Aorta (tissue), 5 donors: ENCODE measurements at regions not wholly inside any gene's neighbourhood (a gene's known extent, or its start where the extent isn't known, plus 50 kb on each side); places are given as distances from the start of the nearest gene placed in this dataset.

Experiments used
- ATAC-seq: fragments of 200-7000 bp; cut with Tn5 transposase; one replicate; pipeline ENCODE4 v1.9.1; 2022; ENCODE audit warnings: moderate library complexity; ENCODE audit not compliant: low FRiP score
- DNase-seq, 2 donors: peaks; one replicate each; pipeline ENCODE4 v3.0.0-alpha.2; 2020
- H3K27ac ChIP-seq, 2 donors: one replicate each; pipeline ENCODE4 v1.5.1; 2013; ENCODE audit warnings: low read length in 2 of 2, mild to moderate bottlenecking in 2 of 2, moderate library complexity in 2 of 2, control low read depth in 1 of 2, inconsistent platforms in 1 of 2, low read depth in 1 of 2
- H3K27me3 ChIP-seq, 2 donors: one replicate each; pipeline ENCODE4 v1.6.1; 2013; ENCODE audit warnings: control low read depth in 1 of 2, low read length in 1 of 2, mild to moderate bottlenecking in 1 of 2, moderate library complexity in 1 of 2; ENCODE audit not compliant: insufficient read depth in 2 of 2, control insufficient read depth in 1 of 2
- H3K36me3 ChIP-seq, 2 donors: one replicate each; pipeline ENCODE4 v1.6.1; 2013; ENCODE audit warnings: control low read depth in 1 of 2, low read length in 1 of 2, mild to moderate bottlenecking in 1 of 2; ENCODE audit not compliant: insufficient read depth in 2 of 2, control insufficient read depth in 1 of 2
- H3K4me1 ChIP-seq, 2 donors: one replicate each; pipeline ENCODE4 v1.6.1; 2013; ENCODE audit warnings: low read length in 2 of 2, control low read depth in 1 of 2, mild to moderate bottlenecking in 1 of 2, moderate library complexity in 1 of 2; ENCODE audit not compliant: insufficient read depth in 2 of 2, control insufficient read depth in 1 of 2
- H3K4me3 ChIP-seq, 2 donors: one replicate each; pipeline ENCODE4 v1.5.1; 2013; ENCODE audit warnings: low read length in 2 of 2, control low read depth in 1 of 2, mild to moderate bottlenecking in 1 of 2
- H3K9me3 ChIP-seq: one replicate; pipeline ENCODE4 v1.6.1; 2013; ENCODE audit warnings: mild to moderate bottlenecking, low read length; ENCODE audit not compliant: control insufficient read depth
- WGBS, 2 donors: extraction: QIAGEN DNeasy Blood & Tissue Kit; methylation state at CpG; one replicate each; pipeline ENCODE4 v1.1.7; 2013; 5-methylcytosine and 5-hydroxymethylcytosine counted together
- intact Hi-C, 2 donors: fragments of 100-400 bp; cut with DNase I; formaldehyde crosslinking; loops; one replicate each; pipeline versions ENCODE4 v1.14.2 to v1.15.0; 2022
- donor health status: healthy with polysubstance abuse.
- donor health status: Bipolar disorder and iron deficiency.
- donor health status: DM: no; HTN: no; CAD: no.
- donor health status: DM: no; HTN: no; CAD: no.
- donor health status: DM: yes; HTN: yes; CAD: no.

DNA sequence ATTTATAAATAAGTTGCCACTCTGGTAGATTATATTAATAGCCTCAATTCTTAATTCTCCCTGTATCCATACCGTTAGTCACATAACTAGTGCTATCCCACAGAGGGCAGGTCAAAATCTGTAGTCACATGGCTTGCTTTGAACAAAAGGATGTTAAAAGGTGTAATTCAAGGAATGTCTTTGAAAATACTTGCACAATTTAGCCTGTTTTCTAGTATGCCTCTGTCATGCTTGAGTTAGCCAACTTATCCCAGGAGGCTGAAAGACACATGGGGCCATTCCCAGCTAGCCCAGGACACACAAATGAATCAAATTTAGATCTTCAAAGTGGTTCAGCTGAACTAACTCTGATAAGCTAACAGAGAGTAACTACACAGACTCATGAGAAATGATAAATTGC lies 758.5 kb upstream of the NEGR1 start:
- Histone ChIP-seq H3K9me3 (no peaks in the 10 kb centered on the region), H3K27ac (no peak overlapping the region), H3K4me3 (no peak overlapping the region), H3K4me1 (no peaks in the 10 kb centered on the region), H3K36me3 (no peaks in the 10 kb centered on the region), H3K27me3 (no peaks in the 10 kb centered on the region)
- DNase-seq (no peak), ATAC-seq (no peak)
- intact Hi-C loops, result no loop called here
- 88 to 90% methylated on average over 1 of the region's 1 CpG for WGBS, 2 donors

DNA sequence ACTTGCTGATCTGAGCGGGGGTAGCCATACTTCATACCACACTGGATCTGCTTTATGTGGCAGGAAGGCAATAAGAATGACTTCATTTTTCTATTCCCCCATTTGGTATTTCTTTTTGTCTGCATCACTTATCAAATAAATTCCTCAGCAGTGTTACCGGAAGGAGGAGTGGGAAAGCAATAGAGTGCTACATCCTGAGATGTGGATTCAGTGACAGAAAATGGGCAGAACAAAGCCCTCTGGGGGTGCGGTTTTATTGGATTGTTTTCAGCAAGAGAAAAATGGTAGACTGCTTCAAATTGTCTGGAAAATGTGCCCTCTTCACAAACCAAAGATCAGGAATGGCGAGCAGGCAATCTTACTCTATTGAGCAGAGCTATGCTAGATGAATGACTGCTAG lies 751.9 kb upstream of the NEGR1 start:
- WGBS, 2 donors, result 58 to 60% methylated on average over 4 of the region's 4 CpGs
- Histone ChIP-seq H3K4me3 (no peak overlapping the region), H3K9me3 (no peaks in the 10 kb centered on the region), H3K4me1 (no peaks in the 10 kb centered on the region), H3K36me3 (no peaks in the 10 kb centered on the region), H3K27ac (no peak overlapping the region), H3K27me3 (peaks cover 0 to 3% of the 10 kb centered on the region in 2 donors)
- intact Hi-C loops, result no loop called here
- no peak for ATAC-seq
- DNase-seq, result no peak

DNA sequence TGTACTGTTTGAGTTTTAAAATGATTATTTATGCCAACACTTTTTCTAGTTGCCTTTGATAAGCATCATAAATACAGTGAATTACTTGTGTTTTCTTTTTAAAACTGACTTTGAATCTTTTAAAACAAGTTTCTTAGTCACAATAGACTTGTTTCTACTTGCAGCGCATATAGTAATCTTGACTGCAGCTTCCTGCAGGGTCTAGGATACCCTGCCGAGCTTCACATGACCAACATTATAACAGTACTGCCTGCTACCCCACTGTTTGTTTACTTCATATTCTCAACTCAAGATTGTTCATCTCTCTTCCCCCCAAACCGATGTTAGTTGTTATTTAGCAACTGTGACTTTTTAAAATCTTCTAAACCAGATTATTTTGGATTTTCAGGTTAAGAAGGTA lies 751.3 kb upstream of the NEGR1 start:
- WGBS, 2 donors, result 32 to 40% methylated on average over 3 of the region's 3 CpGs
- intact Hi-C loops, result no loop called here
- Histone ChIP-seq H3K4me1 (no peaks in the 10 kb centered on the region), H3K36me3 (no peaks in the 10 kb centered on the region), H3K4me3 (no peak overlapping the region), H3K27me3 (peaks cover 0 to 3% of the 10 kb centered on the region in 2 donors), H3K9me3 (no peaks in the 10 kb centered on the region), H3K27ac (no peak overlapping the region)
- no peak for DNase-seq
- no peak for ATAC-seq

DNA sequence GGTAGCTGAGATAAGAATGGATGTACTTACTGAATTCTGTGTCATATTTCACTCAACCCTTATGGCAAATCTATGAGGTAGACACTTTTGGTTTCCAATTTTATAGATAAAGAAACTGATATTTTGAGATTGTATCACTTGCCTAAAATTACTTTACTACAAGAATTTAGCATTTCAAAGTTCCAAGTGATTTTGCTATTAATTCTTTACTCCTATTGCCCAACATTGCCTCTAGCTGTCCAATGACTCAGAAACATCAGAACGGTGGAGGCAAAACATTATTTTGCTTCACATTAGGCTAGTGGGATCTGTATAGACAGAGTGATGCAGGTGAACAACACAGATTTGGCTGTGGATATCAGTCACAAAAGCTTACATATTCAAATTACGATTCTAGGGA lies 747.2 kb upstream of the NEGR1 start:
- Histone ChIP-seq H3K36me3 (no peaks in the 10 kb centered on the region), H3K27me3 (peaks cover 0 to 3% of the 10 kb centered on the region in 2 donors), H3K9me3 (no peaks in the 10 kb centered on the region), H3K4me1 (no peaks in the 10 kb centered on the region), H3K4me3 (no peak overlapping the region), H3K27ac (no peak overlapping the region)
- intact Hi-C loops, result no loop called here
- 74% methylated on average over 2 of the region's 2 CpGs for WGBS, 2 donors
- ATAC-seq, result no peak
- no peak for DNase-seq

DNA sequence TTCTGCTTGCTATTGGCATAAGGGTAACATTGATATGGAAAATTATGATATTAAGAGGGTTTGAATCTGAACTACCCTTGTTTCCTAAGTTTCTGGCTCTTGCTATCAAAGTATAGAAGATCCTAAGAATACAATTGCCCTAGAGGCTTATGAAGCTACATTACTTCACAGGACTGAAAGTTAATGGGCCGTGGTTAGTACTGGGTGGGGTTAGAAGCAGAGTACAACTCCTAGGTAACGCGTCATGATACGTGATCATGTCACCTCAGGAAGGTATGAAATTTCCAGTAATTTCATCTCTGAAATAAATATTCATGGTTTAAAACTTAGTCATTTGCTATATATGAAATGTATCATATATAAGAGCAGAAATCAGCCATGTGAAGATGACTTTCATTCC lies 743.8 kb upstream of the NEGR1 start:
- H3K9me3 ChIP-seq, result no peaks in the 10 kb centered on the region
- H3K27me3 ChIP-seq, result peaks cover 0 to 3% of the 10 kb centered on the region in 2 donors
- DNase-seq (no peak), ATAC-seq (no peak)
- H3K27ac ChIP-seq, result no peak overlapping the region
- 69 to 70% methylated on average over 4 of the region's 4 CpGs for WGBS, 2 donors
- intact Hi-C loops, result no loop called here
- H3K4me1 ChIP-seq, result no peaks in the 10 kb centered on the region
- no peak overlapping the region for H3K4me3 ChIP-seq
- H3K36me3 ChIP-seq, result no peaks in the 10 kb centered on the region

GRCh38 chr1:73009938-73010337 lies 727.6 kb upstream of the NEGR1 start:
- Histone ChIP-seq H3K4me3 (no peak overlapping the region), H3K9me3 (no peaks in the 10 kb centered on the region), H3K36me3 (no peaks in the 10 kb centered on the region), H3K27ac (no peak overlapping the region), H3K4me1 (no peaks in the 10 kb centered on the region), H3K27me3 (no peaks in the 10 kb centered on the region)
- ATAC-seq (no peak), DNase-seq (no peak)
- 41 to 51% methylated on average over 1 of the region's 1 CpG for WGBS, 2 donors
- intact Hi-C loops, result no loop called here

- DNase-seq, result no peak
- Histone ChIP-seq H3K36me3 (no peaks in the 10 kb centered on the region), H3K27me3 (no peaks in the 10 kb centered on the region), H3K4me1 (no peaks in the 10 kb centered on the region), H3K4me3 (no peak overlapping the region), H3K9me3 (no peaks in the 10 kb centered on the region), H3K27ac (no peak overlapping the region)
- intact Hi-C loops, result no loop called here
- WGBS, 2 donors, result 68 to 73% methylated on average over 1 of the region's 1 CpG
- ATAC-seq, result no peak
Observed at GRCh38 chr1:73009311-73009710, 727.0 kb upstream of the NEGR1 start.

GRCh38 chr1:72997624-72998023 lies 715.3 kb upstream of the NEGR1 start:
- no peak overlapping the region for H3K27ac ChIP-seq
- WGBS, 2 donors, result 68 to 77% methylated on average over 4 of the region's 4 CpGs
- no peaks in the 10 kb centered on the region for H3K36me3 ChIP-seq
- H3K9me3 ChIP-seq, result no peaks in the 10 kb centered on the region
- H3K4me1 ChIP-seq, result no peaks in the 10 kb centered on the region
- H3K27me3 ChIP-seq, result no peaks in the 10 kb centered on the region
- DNase-seq (no peak), ATAC-seq (no peak)
- intact Hi-C loops, result no loop called here
- no peak overlapping the region for H3K4me3 ChIP-seq

DNA sequence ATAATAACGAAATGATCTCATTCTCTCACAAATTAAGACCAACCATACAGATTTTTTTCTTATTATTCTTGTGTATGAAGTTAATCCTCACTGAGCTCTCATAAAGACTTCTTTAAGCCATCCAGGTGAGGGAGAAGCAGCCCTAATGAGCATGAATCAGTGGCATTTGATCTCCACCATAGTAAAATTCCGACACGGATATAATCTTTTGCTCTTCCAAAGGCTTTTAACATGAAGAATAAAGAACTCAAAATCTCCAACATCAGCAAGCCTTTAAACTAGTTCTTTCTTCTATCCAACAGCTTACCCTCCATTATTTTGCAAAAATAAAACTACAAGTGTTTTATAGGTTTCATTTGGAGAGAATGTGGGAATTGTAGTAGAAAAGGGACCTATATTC lies 714.7 kb upstream of the NEGR1 start:
- no peaks in the 10 kb centered on the region for H3K4me1 ChIP-seq
- no peaks in the 10 kb centered on the region for H3K9me3 ChIP-seq
- 86 to 96% methylated on average over 3 of the region's 3 CpGs for WGBS, 2 donors
- no peaks in the 10 kb centered on the region for H3K36me3 ChIP-seq
- H3K4me3 ChIP-seq, result no peak overlapping the region
- intact Hi-C loops, result no loop called here
- no peak overlapping the region for H3K27ac ChIP-seq
- ATAC-seq (no peak), DNase-seq (no peak)
- H3K27me3 ChIP-seq, result no peaks in the 10 kb centered on the region
